PC-3 (cell line): ENCODE measurements at regions not wholly inside any gene's neighbourhood (a gene's known extent, or its start where the extent isn't known, plus 50 kb on each side); places are given as distances from the start of the nearest gene placed in this dataset.
A peak's percentile ranks its signal among the peaks of the same experiment; 100 is the strongest.
"Not testable (repeated sequence)": the region's sequence is repeated elsewhere in the genome, so short reads cannot be mapped to it uniquely, and the experiment has no call there.

ENCODE experiments used
- ATAC-seq: fragments of 200-7000 bp; cut with Tn5 transposase; 2 replicates; pipeline ENCODE4 v1.9.1; 2020; ENCODE audit warnings: mild to moderate bottlenecking, moderate library complexity
- BruUV-seq: library from RNA; stranded (reverse); fragments of 400-500 nt; replicated peaks from 2 replicates; lab custom pipeline; 2021; lab: Mats Ljungman, UMichigan
- CTCF ChIA-PET: fragments of 300-600 bp; sonication (Branson Sonifier 250); formaldehyde crosslinking; loops from one replicate; lab custom pipeline; 2022; ENCODE audit warnings: antibody characterized with exemption; lab: Charles Lee
- POLR2A ChIA-PET: fragments of 300-600 bp; sonication (Branson Sonifier 250); formaldehyde crosslinking; loops from one replicate; lab custom pipeline; 2022; ENCODE audit warnings: antibody characterized with exemption; ENCODE audit not compliant: unreplicated experiment; lab: Charles Lee
- DNase-seq: peaks from one replicate; pipeline ENCODE4 v3.0.0-alpha.2; 2015
- H2AFZ ChIP-seq: fragments of 300-600 bp; sonication (generic); 2 replicates; pipeline ENCODE4 v1.6.0; 2016; ENCODE audit warnings: antibody characterized with exemption, low read length
- H3F3A ChIP-seq: fragments of 300-600 bp; sonication (generic); one replicate; pipeline ENCODE4 v1.6.0; 2017; ENCODE audit warnings: antibody characterized with exemption, low read length, control low read depth, mild to moderate bottlenecking; ENCODE audit not compliant: unreplicated experiment
- H3K27ac ChIP-seq: fragments of 300-600 bp; sonication (generic); 2 replicates; pipeline ENCODE4 v1.5.1; 2016; ENCODE audit warnings: mild to moderate bottlenecking, low read length
- H3K27me3 ChIP-seq: fragments of 300-600 bp; sonication (generic); 2 replicates; pipeline ENCODE4 v1.6.1; 2016; ENCODE audit warnings: low read length, mixed read lengths
- H3K36me3 ChIP-seq: fragments of 300-600 bp; sonication (generic); 2 replicates; pipeline ENCODE4 v1.6.1; 2016; ENCODE audit warnings: low read depth, mixed run types, low read length, mixed read lengths
- H3K4me1 ChIP-seq: fragments of 300-600 bp; sonication (generic); 2 replicates; pipeline ENCODE4 v1.5.1; 2016; ENCODE audit warnings: low read length; ENCODE audit not compliant: insufficient read depth
- H3K4me2 ChIP-seq: fragments of 300-600 bp; sonication (generic); 2 replicates; pipeline ENCODE4 v1.6.0; 2016; ENCODE audit warnings: low read length
- H3K4me3 ChIP-seq: fragments of 300-600 bp; sonication (generic); 2 replicates; pipeline ENCODE4 v1.5.1; 2016; ENCODE audit warnings: mild to moderate bottlenecking, low read length, mixed read lengths
- H3K79me2 ChIP-seq: fragments of 300-600 bp; sonication (generic); 2 replicates; pipeline ENCODE4 v1.6.1; 2017; ENCODE audit warnings: low read length, mixed read lengths
- H3K9ac ChIP-seq: fragments of 300-600 bp; sonication (generic); 2 replicates; pipeline ENCODE4 v1.6.0; 2016; ENCODE audit warnings: mild to moderate bottlenecking, low read length
- H3K9me2 ChIP-seq: fragments of 300-600 bp; sonication (generic); replicated peaks from 2 replicates; pipeline ENCODE4 v1.6.1; 2016; ENCODE audit warnings: mixed run types, low read length, mixed read lengths
- H3K9me3 ChIP-seq: fragments of 300-600 bp; sonication (generic); 2 replicates; pipeline ENCODE4 v1.6.1; 2016; ENCODE audit warnings: low read length, mixed read lengths
- H4K20me1 ChIP-seq: fragments of 300-600 bp; sonication (generic); 2 replicates; pipeline ENCODE4 v1.6.1; 2016; ENCODE audit warnings: low read length, mixed read lengths
- CTCF ChIP-seq: fragments of 300-600 bp; sonication (generic); conservative IDR thresholded peaks from 2 replicates; pipeline ENCODE4 v1.5.1; 2017; ENCODE audit warnings: antibody characterized with exemption, low read depth, mild to moderate bottlenecking, low read length
- EZH2 ChIP-seq: fragments of 300-600 bp; sonication (generic); IDR thresholded peaks from one replicate; pipeline ENCODE4 v1.6.1; 2017; ENCODE audit warnings: antibody characterized with exemption, mild to moderate bottlenecking, low read length; ENCODE audit not compliant: unreplicated experiment
- EZH2phosphoT487 ChIP-seq: fragments of 300-600 bp; sonication (generic); IDR thresholded peaks from 2 replicates; pipeline ENCODE4 v1.6.1; 2018; ENCODE audit warnings: mild to moderate bottlenecking, antibody characterized with exemption, low read length, borderline replicate concordance
- intact Hi-C: fragments of 100-400 bp; cut with micrococcal nuclease; formaldehyde crosslinking; loops from 2 replicates; pipeline ENCODE4 v1.9.0; 2023

- Histone ChIP-seq H3K9ac (no peak overlapping the region), H3K9me2 (no peaks in the 10 kb centered on the region), H3K27me3 (no peaks in the 10 kb centered on the region), H3K27ac (no peak overlapping the region), H4K20me1 (no peaks in the 10 kb centered on the region), H3K4me3 (no peak overlapping the region), H3K36me3 (no peaks in the 10 kb centered on the region), H3K79me2 (no peaks in the 10 kb centered on the region), H3K4me1 (peaks cover 10% of the 10 kb centered on the region; the same call in 1 of the 2 replicates), H3K9me3 (no peaks in the 10 kb centered on the region), H3K4me2 (no peak overlapping the region), H3F3A (no peaks in the 10 kb centered on the region), H2AFZ (no peak overlapping the region)
- no TSS peak for BruUV-seq
- DNase-seq (peak; percentile 50), ATAC-seq (peak; percentile 53; the same call in 1 of the 2 replicates)
- ChIA-PET CTCF (no interaction called here), POLR2A (no interaction called here)
- no peak for TF ChIP-seq EZH2
- no peak for TF ChIP-seq EZH2phosphoT487
- TF ChIP-seq CTCF, result no peak
- intact Hi-C loops, result no loop called here
Observed at GRCh38 chr2:210971431-210971830, 415.0 kb downstream of the CPS1 start.

DNA sequence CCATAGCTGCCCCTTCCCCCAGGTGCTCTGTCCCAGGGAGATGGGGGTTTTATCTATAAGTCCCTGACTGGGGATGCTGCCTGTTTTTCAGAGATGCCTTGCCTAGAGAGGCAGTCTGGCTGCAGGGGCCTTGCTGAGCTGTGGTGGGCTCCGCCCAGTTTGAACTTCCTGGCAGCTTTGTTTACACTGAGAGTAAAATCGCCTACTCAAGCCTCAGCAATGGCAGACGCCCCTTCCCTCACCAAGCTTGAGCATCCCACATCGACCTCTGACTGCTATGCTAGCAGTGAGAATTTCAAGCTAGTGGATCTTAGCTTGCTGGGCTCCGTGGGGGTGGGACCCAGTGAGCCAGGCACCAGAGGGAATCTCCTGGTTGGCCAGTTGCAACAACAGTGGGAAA is 430.4 kb downstream of the CPS1 start:
- ATAC-seq, H4K20me1 ChIP-seq, H3F3A ChIP-seq, CTCF ChIA-PET, H3K4me1 ChIP-seq, H3K9ac ChIP-seq, H3K4me2 ChIP-seq, H2AFZ ChIP-seq, H3K9me3 ChIP-seq, DNase-seq, BruUV-seq, H3K9me2 ChIP-seq, intact Hi-C loops, POLR2A ChIA-PET, H3K27ac ChIP-seq, H3K4me3 ChIP-seq, H3K36me3 ChIP-seq, H3K27me3 ChIP-seq, H3K79me2 ChIP-seq: not testable (repeated sequence)

DNA sequence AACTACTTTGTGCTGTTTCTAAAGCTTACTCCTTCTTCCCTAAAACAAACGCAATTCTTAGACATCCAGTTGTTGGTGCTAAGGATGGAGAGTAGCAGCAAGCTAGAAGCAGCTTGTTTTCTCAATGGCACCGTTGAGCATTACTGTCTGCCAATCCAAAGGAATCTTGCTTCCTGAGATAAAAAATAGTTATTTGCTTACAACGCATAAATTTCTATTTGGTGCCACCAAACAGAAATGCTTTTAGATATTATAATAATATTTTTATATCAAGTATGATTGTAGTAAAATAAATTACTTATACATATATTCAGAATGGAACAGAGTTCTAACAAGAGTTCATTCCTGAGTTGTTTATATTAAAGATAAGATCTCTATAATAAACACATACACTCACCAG is 434.7 kb downstream of the CPS1 start:
- POLR2A ChIA-PET, result no interaction called here

More for the DNA sequence above, 434.7 kb downstream of the CPS1 start:
- no peak overlapping the region for H3K9ac ChIP-seq
- DNase-seq (no peak), ATAC-seq (no peak)
- intact Hi-C loops, result no loop called here
- H3K79me2 ChIP-seq, result no peaks in the 10 kb centered on the region
- H3K4me3 ChIP-seq, result no peak overlapping the region
- TF ChIP-seq EZH2 (no peak), CTCF (no peak), EZH2phosphoT487 (no peak)
- H3K9me2 ChIP-seq, result no peaks in the 10 kb centered on the region
- H3F3A ChIP-seq, result no peaks in the 10 kb centered on the region
- H3K4me1 ChIP-seq, result no peaks in the 10 kb centered on the region
- BruUV-seq, result no TSS peak
- H3K9me3 ChIP-seq, result no peaks in the 10 kb centered on the region
- no peak overlapping the region for H2AFZ ChIP-seq
- CTCF ChIA-PET, result no interaction called here
- no peaks in the 10 kb centered on the region for H3K27me3 ChIP-seq
- no peaks in the 10 kb centered on the region for H4K20me1 ChIP-seq
- no peaks in the 10 kb centered on the region for H3K36me3 ChIP-seq
- H3K4me2 ChIP-seq, result no peak overlapping the region
- no peak overlapping the region for H3K27ac ChIP-seq
